Caco-2 (cell line): ENCODE measurements at regions not wholly inside any gene's neighbourhood (a gene's known extent, or its start where the extent isn't known, plus 50 kb on each side); places are given as distances from the start of the nearest gene placed in this dataset.

Source experiments
- BruUV-seq: library from RNA; stranded (reverse); fragments of 400-500 nt; replicated peaks from 2 replicates; lab custom pipeline; 2021; lab: Mats Ljungman, UMichigan
- CTCF ChIA-PET: fragments of 300-600 bp; sonication (Branson Sonifier 250); formaldehyde crosslinking; loops from one replicate; lab custom pipeline; 2022; ENCODE audit warnings: antibody characterized with exemption; lab: Charles Lee
- POLR2A ChIA-PET: fragments of 300-600 bp; sonication (Branson Sonifier 250); formaldehyde crosslinking; loops from one replicate; lab custom pipeline; 2022; ENCODE audit warnings: antibody characterized with exemption; lab: Charles Lee
- DNase-seq, 2 experiments: peaks; one replicate each; pipeline versions ENCODE4 v3.0.0 to v3.0.0-alpha.2; 2020 to 2022
- H3K27me3 ChIP-seq: replicated peaks from 2 replicates; pipeline ENCODE4 v1.6.0; 2011; ENCODE audit warnings: low read length; ENCODE audit not compliant: control insufficient read depth, insufficient read depth
- H3K36me3 ChIP-seq: 2 replicates; pipeline ENCODE4 v1.5.1; 2011; ENCODE audit warnings: low read length; ENCODE audit not compliant: control insufficient read depth, insufficient read depth
- H3K4me1 ChIP-seq: fragments of 250-450 bp; sonication (Bioruptor Pico); 2 replicates; pipeline ENCODE4 v1.5.1; 2020; ENCODE audit warnings: mild to moderate bottlenecking
- H3K4me3 ChIP-seq: 2 replicates; pipeline ENCODE4 v1.5.1; 2011; ENCODE audit warnings: low read depth, mild to moderate bottlenecking, control low read depth, low read length
- H3K9me3 ChIP-seq: fragments of 250-450 bp; sonication (Bioruptor Pico); 2 replicates; pipeline ENCODE4 v1.5.1; 2020; ENCODE audit warnings: mild to moderate bottlenecking, moderate library complexity
- H3K27ac Mint-ChIP-seq: one replicate; pipeline ENCODE4 v1.8.0; 2022; ENCODE audit warnings: mixed read lengths; ENCODE audit not compliant: unreplicated experiment
- H3K27me3 Mint-ChIP-seq: one replicate; pipeline ENCODE4 v1.8.0; 2022; ENCODE audit warnings: mixed read lengths; ENCODE audit not compliant: insufficient read depth, unreplicated experiment
- H3K36me3 Mint-ChIP-seq: one replicate; pipeline ENCODE4 v1.8.0; 2022; ENCODE audit warnings: mild to moderate bottlenecking, mixed read lengths; ENCODE audit not compliant: insufficient read depth, unreplicated experiment
- H3K4me1 Mint-ChIP-seq: one replicate; pipeline ENCODE4 v1.8.0; 2022; ENCODE audit warnings: low read depth, mixed read lengths; ENCODE audit not compliant: unreplicated experiment
- H3K4me3 Mint-ChIP-seq: one replicate; pipeline ENCODE4 v1.8.0; 2022; ENCODE audit warnings: mild to moderate bottlenecking, moderate library complexity, mixed read lengths; ENCODE audit not compliant: unreplicated experiment
- H3K9me3 Mint-ChIP-seq: one replicate; pipeline ENCODE4 v1.8.0; 2022; ENCODE audit warnings: mixed read lengths; ENCODE audit not compliant: unreplicated experiment
- intact Hi-C: fragments of 100-400 bp; cut with micrococcal nuclease; formaldehyde crosslinking; loops from one replicate; pipeline ENCODE4 v1.10.0; 2022; ENCODE audit not compliant: unreplicated experiment
- TF ChIP-seq, protein P1 (sequence below), 2 experiments: fragments of 200-600 bp in 1 of 2; IDR thresholded peaks; 1 replicate in 1 of 2; 2 replicates in 1 of 2; pipeline versions ENCODE4 v1.5.1 to v1.8.0; 2011 to 2022; ENCODE audit warnings: antibody characterized with exemption in 1 of 2, control low read depth in 1 of 2, inconsistent platforms in 1 of 2, low read depth in 1 of 2, low read length in 1 of 2, mild to moderate bottlenecking in 1 of 2, moderate library complexity in 1 of 2; ENCODE audit not compliant: insufficient read depth in 1 of 2, severe bottlenecking in 1 of 2, unreplicated experiment in 1 of 2

DNA sequence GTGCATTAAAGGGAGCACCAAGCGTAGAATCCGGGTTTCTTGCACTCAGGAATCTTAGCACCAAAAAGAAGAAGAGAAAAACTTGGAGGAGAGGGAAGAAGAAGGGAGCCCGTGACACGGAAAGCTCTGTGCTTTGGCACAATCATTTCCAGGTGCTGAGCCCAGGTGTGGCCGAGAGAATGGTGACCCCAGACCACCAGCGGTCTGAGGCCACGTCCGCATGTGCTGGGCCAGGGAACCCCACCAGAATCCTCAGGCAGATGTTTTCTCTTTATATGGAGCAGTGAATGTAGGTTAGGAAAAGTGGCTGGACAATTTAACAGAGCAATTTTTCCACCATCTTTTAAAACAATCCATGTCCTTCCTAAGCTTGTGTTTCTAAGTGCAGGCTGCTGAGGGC is 520.9 kb downstream of the EPHA4 start:
- no peak overlapping the region for H3K4me3 Mint-ChIP-seq
- BruUV-seq = no TSS peak
- Histone ChIP-seq H3K9me3 (no peaks in the 10 kb centered on the region), H3K36me3 (no peaks in the 10 kb centered on the region), H3K27me3 (no peaks in the 10 kb centered on the region), H3K4me3 (no peak overlapping the region), H3K4me1 (no peaks in the 10 kb centered on the region)
- H3K27ac Mint-ChIP-seq = no peak overlapping the region
- TF ChIP-seq, protein P1, sequence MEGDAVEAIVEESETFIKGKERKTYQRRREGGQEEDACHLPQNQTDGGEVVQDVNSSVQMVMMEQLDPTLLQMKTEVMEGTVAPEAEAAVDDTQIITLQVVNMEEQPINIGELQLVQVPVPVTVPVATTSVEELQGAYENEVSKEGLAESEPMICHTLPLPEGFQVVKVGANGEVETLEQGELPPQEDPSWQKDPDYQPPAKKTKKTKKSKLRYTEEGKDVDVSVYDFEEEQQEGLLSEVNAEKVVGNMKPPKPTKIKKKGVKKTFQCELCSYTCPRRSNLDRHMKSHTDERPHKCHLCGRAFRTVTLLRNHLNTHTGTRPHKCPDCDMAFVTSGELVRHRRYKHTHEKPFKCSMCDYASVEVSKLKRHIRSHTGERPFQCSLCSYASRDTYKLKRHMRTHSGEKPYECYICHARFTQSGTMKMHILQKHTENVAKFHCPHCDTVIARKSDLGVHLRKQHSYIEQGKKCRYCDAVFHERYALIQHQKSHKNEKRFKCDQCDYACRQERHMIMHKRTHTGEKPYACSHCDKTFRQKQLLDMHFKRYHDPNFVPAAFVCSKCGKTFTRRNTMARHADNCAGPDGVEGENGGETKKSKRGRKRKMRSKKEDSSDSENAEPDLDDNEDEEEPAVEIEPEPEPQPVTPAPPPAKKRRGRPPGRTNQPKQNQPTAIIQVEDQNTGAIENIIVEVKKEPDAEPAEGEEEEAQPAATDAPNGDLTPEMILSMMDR (IDR thresholded peaks at IDR 0.05; ENCODE audit: insufficient read depth in 1 of 2, low read depth in 1 of 2, low read length in 1 of 2, severe bottlenecking in 1 of 2, unreplicated experiment in 1 of 2) = no peak
- H3K36me3 Mint-ChIP-seq = no peaks in the 10 kb centered on the region
- no peaks in the 10 kb centered on the region for H3K9me3 Mint-ChIP-seq
- intact Hi-C loops = no loop called here
- POLR2A ChIA-PET = no interaction called here
- DNase-seq = no peak
- no peaks in the 10 kb centered on the region for H3K27me3 Mint-ChIP-seq
- H3K4me1 Mint-ChIP-seq = no peaks in the 10 kb centered on the region
- CTCF ChIA-PET = no interaction called here

DNA sequence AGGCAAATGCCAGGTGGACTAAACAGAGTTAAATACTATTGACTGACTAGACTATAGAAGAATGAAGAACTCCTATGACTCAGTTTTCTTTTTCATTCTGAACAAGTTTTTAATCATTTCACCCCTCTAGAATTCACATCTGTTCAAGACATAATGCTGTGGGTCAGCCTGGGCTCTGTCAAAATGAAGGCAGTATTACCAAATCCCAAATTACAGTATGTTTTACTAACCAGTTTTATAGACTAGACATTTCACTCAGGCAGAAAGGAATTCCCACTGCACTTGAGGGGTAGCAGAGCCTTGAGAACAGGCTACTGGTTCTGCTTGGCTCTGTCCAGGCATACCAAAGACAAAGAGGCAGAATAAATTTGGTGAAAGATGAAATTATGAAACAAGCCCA is 511.7 kb downstream of the EPHA4 start:
- intact Hi-C loops = no loop called here
- Histone ChIP-seq H3K9me3 (0 out of 2 replicates have a peak, but pooled peaks cover 5% of the 10 kb centered on the region), H3K36me3 (no peaks in the 10 kb centered on the region), H3K4me3 (no peak overlapping the region), H3K4me1 (no peaks in the 10 kb centered on the region), H3K27me3 (no peaks in the 10 kb centered on the region)
- no peak overlapping the region for H3K27ac Mint-ChIP-seq
- no peaks in the 10 kb centered on the region for H3K4me1 Mint-ChIP-seq
- no peak for DNase-seq
- TF ChIP-seq, protein P1 (IDR thresholded peaks at IDR 0.05; ENCODE audit: insufficient read depth in 1 of 2, low read depth in 1 of 2, low read length in 1 of 2, severe bottlenecking in 1 of 2, unreplicated experiment in 1 of 2) = no peak
- peaks cover 9% of the 10 kb centered on the region for H3K9me3 Mint-ChIP-seq
- POLR2A ChIA-PET = no interaction called here
- no peaks in the 10 kb centered on the region for H3K36me3 Mint-ChIP-seq
- H3K4me3 Mint-ChIP-seq = no peak overlapping the region
- H3K27me3 Mint-ChIP-seq = peaks cover 6% of the 10 kb centered on the region
- CTCF ChIA-PET = no interaction called here
- no TSS peak for BruUV-seq

DNA sequence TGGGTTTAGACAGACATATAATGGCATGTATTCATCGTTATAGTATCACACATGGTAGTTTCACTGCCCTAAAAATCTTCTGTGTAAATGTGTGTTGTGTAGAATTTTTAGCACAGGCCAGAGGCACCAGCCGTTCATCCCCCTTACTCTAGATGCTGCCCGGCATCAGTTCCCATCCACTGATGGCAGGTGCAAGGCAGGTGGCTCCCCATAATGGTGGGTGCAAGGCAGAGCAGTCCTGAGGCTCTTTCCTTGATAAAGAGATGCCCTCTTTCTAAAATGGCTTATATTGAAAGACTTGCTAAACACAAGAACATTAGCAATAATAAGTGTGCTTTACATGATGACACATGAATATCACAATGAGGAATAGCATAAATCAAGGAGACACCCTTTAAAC is 508.5 kb downstream of the EPHA4 start:
- ChIA-PET CTCF (no interaction called here), POLR2A (no interaction called here)
- Histone ChIP-seq H3K27me3 (no peaks in the 10 kb centered on the region), H3K36me3 (no peaks in the 10 kb centered on the region), H3K4me3 (no peak overlapping the region), H3K9me3 (no peaks in the 10 kb centered on the region), H3K4me1 (no peaks in the 10 kb centered on the region)
- Mint-ChIP-seq H3K27me3 (peaks cover 6% of the 10 kb centered on the region), H3K27ac (no peak overlapping the region), H3K4me3 (no peak overlapping the region), H3K4me1 (no peaks in the 10 kb centered on the region), H3K9me3 (no peaks in the 10 kb centered on the region), H3K36me3 (no peaks in the 10 kb centered on the region)
- DNase-seq = no peak
- TF ChIP-seq, protein P1 (IDR thresholded peaks at IDR 0.05; ENCODE audit: insufficient read depth in 1 of 2, low read depth in 1 of 2, low read length in 1 of 2, severe bottlenecking in 1 of 2, unreplicated experiment in 1 of 2) = no peak
- intact Hi-C loops = no loop called here
- BruUV-seq = no TSS peak
